Activated T-cell treated with anti-CD3 and anti-CD28 coated beads, Interleukin-2, amount 50 U/mL, for 4 hours (primary cell): ENCODE measurements at regions not wholly inside any gene's neighbourhood (a gene's known extent, or its start where the extent isn't known, plus 50 kb on each side); places are given as distances from the start of the nearest gene placed in this dataset.
"Not testable (repeated sequence)": the region's sequence is repeated elsewhere in the genome, so short reads cannot be mapped to it uniquely, and the experiment has no call there.

Experiments
- ATAC-seq, 2 donors: fragments of 200-7000 bp; cut with Tn5 transposase; one replicate each; pipeline ENCODE4 v1.10.0; 2021
- DNase-seq: peaks from one replicate; pipeline ENCODE4 v3.0.0-alpha.2; 2020
- H3K27me3 Mint-ChIP-seq: one replicate; pipeline ENCODE4 v1.8.0; 2021; ENCODE audit warnings: low read depth, mixed read lengths
- H3K36me3 Mint-ChIP-seq: one replicate; pipeline ENCODE4 v1.8.0; 2022; ENCODE audit warnings: mixed read lengths; ENCODE audit not compliant: insufficient read depth
- H3K4me1 Mint-ChIP-seq: one replicate; pipeline ENCODE4 v1.8.0; 2021; ENCODE audit warnings: low read depth, mixed read lengths
- H3K4me3 Mint-ChIP-seq: one replicate; pipeline ENCODE4 v1.8.0; 2021; ENCODE audit warnings: mild to moderate bottlenecking, moderate library complexity, mixed read lengths
- H3K9me3 Mint-ChIP-seq: one replicate; pipeline ENCODE4 v1.8.0; 2021; ENCODE audit warnings: mixed read lengths

DNA sequence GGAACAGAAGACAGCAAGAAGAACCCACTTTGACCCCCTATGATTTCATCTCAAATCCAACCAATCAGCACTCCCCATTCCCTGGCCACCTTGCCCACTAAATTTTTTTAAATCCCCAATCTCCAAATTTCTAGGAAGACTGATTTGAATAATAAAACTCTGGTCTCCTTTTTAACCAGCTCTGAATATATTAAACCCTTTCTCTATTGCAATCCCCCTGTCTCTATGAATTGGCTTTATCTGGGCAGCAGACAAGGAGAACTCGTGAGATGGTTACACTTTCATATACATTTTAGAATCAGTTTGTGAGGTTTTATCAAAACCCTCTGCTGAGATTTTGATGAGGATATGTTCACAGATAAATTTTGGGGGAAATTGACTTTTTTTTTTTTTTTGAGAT, 90.3 kb upstream of the TRIM24 start:
- H3K27me3 Mint-ChIP-seq: peaks cover 3% of the 10 kb centered on the region
- peaks cover 17% of the 10 kb centered on the region for H3K9me3 Mint-ChIP-seq
- ATAC-seq (no peak), DNase-seq (no peak)
- H3K4me3 Mint-ChIP-seq: no peak overlapping the region
- H3K4me1 Mint-ChIP-seq: no peaks in the 10 kb centered on the region
- no peaks in the 10 kb centered on the region for H3K36me3 Mint-ChIP-seq

DNA sequence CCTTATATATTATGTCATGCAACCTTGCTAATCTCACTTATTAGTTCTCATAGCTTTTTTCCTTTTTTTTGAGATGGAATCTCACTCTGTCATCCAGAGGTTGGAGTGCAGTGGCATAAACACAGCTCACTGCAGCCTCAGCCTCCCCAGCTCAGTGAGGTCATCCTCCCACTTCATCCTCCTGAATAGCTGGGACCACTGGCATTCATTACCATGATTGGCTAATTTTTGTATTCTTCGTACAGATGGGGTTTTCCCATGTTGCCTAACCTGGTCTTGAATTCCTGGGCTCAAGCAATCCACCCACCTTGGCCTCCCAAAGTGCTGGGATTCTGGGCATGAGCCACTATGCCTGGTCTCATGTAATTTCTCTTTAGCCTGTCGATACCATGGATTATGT, 89.1 kb upstream of the TRIM24 start:
- Mint-ChIP-seq H3K4me3 (no peak overlapping the region), H3K36me3 (no peaks in the 10 kb centered on the region), H3K4me1 (no peaks in the 10 kb centered on the region), H3K9me3 (peaks cover 17% of the 10 kb centered on the region), H3K27me3 (peaks cover 3% of the 10 kb centered on the region)
- no peak for ATAC-seq
- no peak for DNase-seq

DNA sequence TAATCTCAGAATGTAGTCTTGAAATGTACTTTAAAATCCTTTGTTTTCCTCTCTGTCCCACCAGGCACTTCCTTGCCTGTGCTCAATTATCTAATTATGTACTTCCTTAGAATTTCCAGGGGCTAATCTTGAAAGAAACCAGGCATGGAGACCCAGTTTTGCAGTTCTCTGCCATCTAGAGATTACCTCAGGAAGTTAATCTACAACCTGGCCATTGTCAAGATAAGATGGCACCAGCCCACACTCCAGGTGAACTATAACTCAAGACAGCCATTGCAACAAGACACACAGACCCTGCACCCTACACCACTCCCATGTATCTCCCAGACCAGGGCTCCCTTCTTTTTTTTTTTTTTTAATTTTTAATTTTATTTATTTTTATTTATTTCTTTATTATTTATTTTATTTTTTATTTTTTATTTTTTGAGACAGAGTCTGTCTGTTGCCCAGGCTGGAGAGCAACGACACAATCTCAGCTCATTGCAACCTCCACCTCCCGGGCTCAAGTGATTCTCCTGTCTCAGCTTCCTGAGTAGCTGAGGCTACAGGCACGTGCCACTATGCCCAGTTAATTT, 85.9 kb upstream of the TRIM24 start:
- H3K27me3 Mint-ChIP-seq: peaks cover 4% of the 10 kb centered on the region
- no peak overlapping the region for H3K4me3 Mint-ChIP-seq
- ATAC-seq (no peak), DNase-seq (no peak)
- H3K9me3 Mint-ChIP-seq: peaks cover 18% of the 10 kb centered on the region
- no peaks in the 10 kb centered on the region for H3K4me1 Mint-ChIP-seq
- no peaks in the 10 kb centered on the region for H3K36me3 Mint-ChIP-seq

DNA sequence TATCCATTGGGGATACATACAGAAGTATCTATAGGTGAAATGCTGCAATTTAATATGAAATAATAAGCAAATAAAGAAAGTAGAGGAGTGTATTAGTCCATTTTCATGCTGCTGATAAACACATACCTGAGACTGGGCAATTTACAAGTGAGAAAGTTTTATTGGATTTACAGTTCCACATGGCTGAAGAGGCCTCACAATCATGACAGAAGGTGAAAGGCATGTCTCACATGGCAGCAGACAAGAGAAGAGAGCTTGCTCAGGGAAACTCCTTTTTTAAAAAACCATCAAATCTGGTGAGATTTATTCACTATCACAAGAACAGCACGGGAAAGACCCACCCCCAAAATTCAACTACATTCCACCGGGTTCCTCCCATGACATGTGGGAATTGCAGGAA, 82.8 kb upstream of the TRIM24 start:
- no peaks in the 10 kb centered on the region for H3K4me1 Mint-ChIP-seq
- ATAC-seq (no peak), DNase-seq (no peak)
- no peak overlapping the region for H3K4me3 Mint-ChIP-seq
- H3K9me3 Mint-ChIP-seq: peaks cover 4% of the 10 kb centered on the region
- no peaks in the 10 kb centered on the region for H3K36me3 Mint-ChIP-seq
- peaks cover 1% of the 10 kb centered on the region for H3K27me3 Mint-ChIP-seq

DNA sequence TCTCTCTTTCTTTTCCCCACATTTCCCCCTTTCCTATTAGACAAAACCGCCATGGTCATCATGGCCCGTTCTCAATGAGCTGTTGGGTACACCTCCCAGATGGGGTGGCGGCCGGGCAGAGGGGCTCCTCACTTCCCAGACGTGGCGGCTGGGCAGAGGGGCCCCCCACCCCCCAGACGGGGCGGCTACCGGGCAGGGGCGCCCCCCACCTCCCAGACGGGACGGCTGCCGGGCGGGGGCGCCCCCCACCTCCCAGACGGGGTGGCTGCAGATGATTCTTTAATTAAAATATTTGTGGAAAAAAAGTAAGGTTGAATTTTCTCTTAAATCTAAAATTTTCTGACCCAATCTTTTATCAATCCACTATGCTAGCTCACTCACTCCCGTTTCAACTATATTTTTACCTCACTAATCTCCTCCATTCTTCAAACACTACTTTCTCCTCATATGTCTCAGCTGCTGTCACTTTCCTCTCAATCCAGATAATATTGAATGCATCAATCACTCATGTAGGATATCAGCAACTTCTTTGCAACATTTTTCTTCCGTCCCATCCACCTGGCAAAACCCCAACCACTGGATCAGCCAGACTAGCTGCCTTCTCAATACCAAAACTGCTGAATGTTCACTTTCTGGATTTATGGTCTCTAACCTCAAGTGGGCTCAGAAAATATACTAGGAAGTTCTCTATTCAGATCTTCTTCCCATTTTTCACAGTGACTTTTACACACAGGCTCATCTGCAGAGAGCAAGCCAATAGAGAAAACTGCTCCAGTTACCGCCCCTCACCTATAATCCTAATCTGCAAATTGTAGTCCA, 81.1 kb upstream of the TRIM24 start:
- DNase-seq (no peak), ATAC-seq (no peak)
- Mint-ChIP-seq H3K27me3 (peaks cover 1% of the 10 kb centered on the region), H3K4me1 (no peaks in the 10 kb centered on the region), H3K36me3 (no peaks in the 10 kb centered on the region), H3K4me3 (no peak overlapping the region), H3K9me3 (peaks cover 4% of the 10 kb centered on the region)

DNA sequence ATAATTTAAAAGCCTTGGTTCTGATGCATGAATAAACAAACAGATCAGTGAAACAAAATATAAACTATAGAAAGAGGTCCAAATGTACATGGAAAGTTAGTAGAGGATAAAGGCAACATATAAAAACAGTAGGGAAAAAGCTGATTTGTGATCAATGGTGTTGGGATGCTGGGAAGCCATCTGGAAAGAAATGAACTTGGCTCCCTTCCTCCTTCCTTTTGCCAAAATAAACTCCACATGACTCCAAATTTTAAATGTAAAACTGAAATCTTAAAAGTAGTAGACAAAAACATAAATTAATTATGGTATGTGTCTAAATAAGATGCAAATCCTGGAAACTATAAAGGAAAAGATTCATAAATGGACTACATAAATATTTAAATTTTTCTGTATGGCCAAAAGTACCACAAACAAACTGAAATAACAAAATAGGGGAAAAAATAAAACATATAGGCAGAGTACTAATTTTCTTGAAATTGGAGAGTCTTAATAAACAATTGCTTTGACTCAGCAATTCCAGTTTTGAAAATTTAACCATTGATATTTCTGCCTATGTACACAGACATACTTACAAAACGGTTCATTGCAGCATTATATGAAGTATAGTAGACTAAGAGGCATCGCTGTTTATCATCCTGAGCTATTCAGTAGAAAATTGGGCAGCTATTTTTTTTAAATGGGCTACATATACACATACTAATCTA, 77.0 kb upstream of the TRIM24 start:
- Mint-ChIP-seq H3K4me1 (no peaks in the 10 kb centered on the region), H3K36me3 (no peaks in the 10 kb centered on the region), H3K4me3 (no peak overlapping the region), H3K9me3 (peaks cover 6% of the 10 kb centered on the region), H3K27me3 (peaks cover 1% of the 10 kb centered on the region)
- no peak for ATAC-seq
- no peak for DNase-seq

DNA sequence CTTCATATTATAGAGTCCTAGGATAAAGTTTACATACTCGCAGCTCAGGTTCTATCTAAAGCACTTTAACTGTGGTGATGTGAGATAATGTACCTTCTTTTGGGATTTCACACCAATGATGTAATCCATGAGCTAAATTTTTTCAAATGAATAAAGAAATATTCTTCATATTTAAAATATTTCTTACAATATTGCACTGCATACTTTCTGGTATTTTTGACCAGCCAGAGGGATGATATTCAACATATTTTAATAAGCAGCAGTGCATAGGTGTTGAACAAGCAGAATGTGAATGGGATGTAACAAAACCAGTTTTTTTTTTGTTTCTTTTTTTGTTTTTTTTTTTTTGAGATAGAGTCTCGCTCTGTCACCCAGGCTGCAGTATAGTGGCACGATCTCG, 73.2 kb upstream of the TRIM24 start:
- no peak for ATAC-seq
- Mint-ChIP-seq H3K4me3 (no peak overlapping the region), H3K9me3 (peaks cover 3% of the 10 kb centered on the region), H3K27me3 (no peaks in the 10 kb centered on the region), H3K36me3 (no peaks in the 10 kb centered on the region), H3K4me1 (no peaks in the 10 kb centered on the region)
- no peak for DNase-seq

DNA sequence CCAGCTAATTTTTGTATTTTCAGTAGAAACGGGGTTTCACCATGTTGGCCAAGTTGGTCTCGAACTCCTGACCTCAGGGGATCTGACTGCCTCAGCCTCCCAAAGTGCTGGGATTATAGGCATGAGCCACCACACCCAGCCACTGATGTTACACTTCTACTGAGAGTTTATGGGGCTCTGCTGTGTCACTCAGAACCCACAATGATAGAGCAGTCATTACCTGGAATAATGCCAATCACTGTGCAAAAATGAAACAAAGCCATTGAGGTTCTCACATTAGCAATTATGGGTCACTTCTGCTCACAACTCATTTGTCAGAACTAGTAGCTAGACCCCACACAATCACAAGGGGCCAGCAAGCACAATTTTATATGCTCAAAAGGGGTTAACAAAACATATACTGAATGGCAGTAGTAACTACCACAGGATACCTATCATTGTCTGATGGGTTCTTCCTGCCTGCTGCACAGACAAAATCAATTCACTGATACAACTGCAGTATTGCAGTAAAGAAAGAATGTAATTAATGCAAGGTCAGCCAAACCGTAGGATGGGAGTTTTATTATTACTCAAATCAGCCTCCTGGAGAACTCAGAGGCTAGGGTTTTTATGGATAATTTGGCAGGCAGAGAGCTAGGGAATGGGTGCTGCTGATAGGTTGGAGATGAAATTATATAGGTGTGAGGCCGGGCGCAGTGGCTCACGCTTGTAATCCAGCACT, 72.1 kb upstream of the TRIM24 start:
- peaks cover 3% of the 10 kb centered on the region for H3K9me3 Mint-ChIP-seq
- H3K27me3 Mint-ChIP-seq: no peaks in the 10 kb centered on the region
- H3K4me1 Mint-ChIP-seq: no peaks in the 10 kb centered on the region
- no peaks in the 10 kb centered on the region for H3K36me3 Mint-ChIP-seq
- DNase-seq (no peak), ATAC-seq (no peak)
- H3K4me3 Mint-ChIP-seq: no peak overlapping the region

DNA sequence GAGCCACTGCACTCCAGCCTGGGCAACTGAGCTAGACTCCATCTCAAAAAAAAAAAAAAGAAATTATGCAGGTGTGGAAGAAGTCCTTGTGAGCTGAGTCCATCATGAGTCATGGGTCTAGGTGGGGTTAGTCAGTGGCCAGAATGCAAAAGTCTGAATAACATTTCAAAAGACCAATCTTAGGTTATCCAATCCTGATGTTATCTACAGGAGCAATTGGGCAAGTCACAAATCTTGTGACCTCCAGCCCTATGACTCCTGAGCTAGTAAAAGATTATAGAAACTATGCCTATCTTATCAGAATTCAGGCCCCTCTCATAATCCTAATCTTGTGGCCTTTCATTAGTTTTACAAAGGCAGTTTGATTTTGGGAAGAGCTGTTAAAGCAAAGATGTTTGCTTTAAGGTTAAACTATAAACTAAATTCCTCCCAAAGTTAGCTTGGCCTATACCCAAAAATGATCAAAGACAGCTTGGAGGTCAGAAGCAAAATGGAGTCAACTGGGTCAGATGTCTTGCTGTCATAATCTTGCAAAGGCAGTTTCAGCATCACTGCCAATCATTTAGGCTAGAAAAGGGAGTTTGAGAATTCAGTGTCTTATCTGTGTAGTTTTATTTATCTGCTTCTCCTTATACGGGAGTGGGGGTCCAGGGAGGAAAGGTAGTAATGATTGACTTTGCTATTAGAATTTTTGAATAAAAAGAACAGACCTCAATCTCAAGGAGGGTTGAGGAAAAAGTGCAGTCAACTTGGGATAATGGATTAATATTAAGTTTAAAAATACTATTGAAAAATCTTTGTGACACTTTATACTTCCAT, 71.2 kb upstream of the TRIM24 start:
- Mint-ChIP-seq H3K36me3 (no peaks in the 10 kb centered on the region), H3K9me3 (peaks cover 3% of the 10 kb centered on the region), H3K4me1 (no peaks in the 10 kb centered on the region), H3K27me3 (no peaks in the 10 kb centered on the region), H3K4me3 (no peak overlapping the region)
- DNase-seq (no peak), ATAC-seq (no peak)

DNA sequence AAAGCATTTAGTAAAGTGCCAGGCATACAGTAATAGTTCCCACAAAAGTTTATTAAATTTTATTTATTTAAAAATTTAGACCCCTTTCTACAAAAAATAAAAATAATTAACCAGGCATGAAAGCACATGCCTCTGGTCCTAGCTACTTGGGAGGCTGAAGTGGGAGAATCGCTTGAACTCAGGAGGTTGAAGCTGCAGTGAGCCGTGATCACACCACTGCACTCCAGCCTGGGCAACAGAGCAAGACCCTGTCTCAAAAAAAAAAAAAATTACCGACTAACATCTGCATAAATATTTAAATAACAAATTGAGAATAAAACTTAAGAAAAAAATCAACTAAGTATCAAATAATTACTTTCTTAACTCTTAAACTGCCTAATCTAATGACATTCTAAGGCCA, 64.3 kb upstream of the TRIM24 start:
- DNase-seq (no peak), ATAC-seq (no peak)
- Mint-ChIP-seq H3K4me3 (no peak overlapping the region), H3K27me3 (no peaks in the 10 kb centered on the region), H3K9me3 (no peaks in the 10 kb centered on the region), H3K4me1 (no peaks in the 10 kb centered on the region), H3K36me3 (no peaks in the 10 kb centered on the region)

DNA sequence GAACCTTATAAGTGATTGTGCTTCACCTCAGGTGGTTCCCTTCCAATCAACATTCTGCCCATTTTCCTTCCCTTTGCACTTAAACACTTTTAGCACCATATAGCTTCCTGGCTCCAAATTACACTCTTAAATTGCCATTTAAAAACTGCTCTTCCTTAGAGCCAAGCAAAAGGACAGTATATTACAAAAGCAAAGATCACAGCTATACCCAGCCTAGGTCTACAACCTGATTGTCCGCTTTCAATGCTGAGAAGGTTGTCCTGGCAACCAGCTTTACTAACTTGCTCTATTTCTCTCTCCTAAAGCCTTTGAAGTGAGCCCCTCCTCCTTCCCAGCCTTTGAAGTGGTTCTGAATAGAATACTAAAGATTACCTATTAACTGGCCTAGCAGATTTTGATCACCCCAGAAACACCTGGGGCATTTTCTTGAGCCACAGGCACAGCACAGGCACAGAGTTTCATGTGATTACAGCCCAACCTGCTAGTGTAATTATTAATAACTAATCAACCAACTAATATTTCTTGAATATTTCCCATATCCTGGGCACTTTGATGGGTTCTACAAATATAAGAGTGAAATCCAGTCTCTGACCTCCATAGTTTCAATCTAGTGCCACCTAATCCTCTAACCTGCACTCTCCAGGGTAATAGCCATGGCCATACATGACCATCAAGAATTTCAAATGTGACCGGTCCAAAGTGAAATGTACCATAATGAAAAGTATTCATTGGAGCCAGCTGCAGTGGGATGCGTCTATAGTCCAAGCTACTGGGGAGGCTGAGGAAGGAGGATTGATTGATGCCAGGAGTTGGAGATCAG, 63.6 kb upstream of the TRIM24 start:
- Mint-ChIP-seq H3K27me3 (no peaks in the 10 kb centered on the region), H3K4me1 (no peaks in the 10 kb centered on the region), H3K9me3 (no peaks in the 10 kb centered on the region), H3K36me3 (no peaks in the 10 kb centered on the region), H3K4me3 (no peak overlapping the region)
- DNase-seq: no peak
- no peak for ATAC-seq

DNA sequence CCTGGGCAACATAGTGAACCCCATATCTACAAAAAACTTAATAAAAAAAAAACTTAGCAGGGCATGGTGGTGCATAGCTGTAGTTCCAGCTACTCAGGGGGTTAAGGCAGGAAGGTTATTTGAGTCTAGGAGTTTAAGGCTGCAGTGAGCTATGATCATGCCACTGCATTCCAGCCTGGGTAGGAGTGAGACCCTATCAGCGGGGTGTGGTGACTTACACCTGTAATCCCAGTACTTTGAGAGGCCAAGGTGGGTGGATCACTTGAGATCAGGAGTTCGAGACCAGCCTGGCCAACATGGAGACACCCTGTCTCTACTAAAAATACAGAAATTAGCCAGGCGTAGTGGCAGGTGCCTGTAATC, 63.0 kb upstream of the TRIM24 start:
- H3K36me3 Mint-ChIP-seq, H3K4me1 Mint-ChIP-seq, H3K27me3 Mint-ChIP-seq, H3K4me3 Mint-ChIP-seq, ATAC-seq, H3K9me3 Mint-ChIP-seq, DNase-seq: not testable (repeated sequence)

DNA sequence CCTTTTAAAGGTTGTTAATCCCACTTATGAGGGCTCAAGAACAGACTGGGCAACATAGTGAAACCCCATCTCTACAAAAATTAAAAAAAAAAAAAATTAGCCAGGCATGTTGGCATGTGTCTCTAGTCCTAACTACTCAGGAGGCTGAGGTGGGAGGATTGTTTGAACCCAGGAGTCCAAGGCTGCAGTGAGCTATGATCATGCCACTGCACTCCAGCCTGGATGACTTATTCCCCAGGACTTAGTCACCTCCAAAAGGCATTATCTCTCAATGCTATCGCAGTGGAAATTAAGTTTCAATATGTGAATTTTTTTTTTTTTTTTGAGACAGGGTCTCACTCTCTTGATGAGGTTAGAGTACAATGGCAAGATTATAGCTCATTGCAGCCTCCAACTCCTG, 61.2 kb upstream of the TRIM24 start:
- H3K27me3 Mint-ChIP-seq: no peaks in the 10 kb centered on the region
- ATAC-seq (no peak), DNase-seq (no peak)
- no peaks in the 10 kb centered on the region for H3K4me1 Mint-ChIP-seq
- no peaks in the 10 kb centered on the region for H3K9me3 Mint-ChIP-seq
- H3K36me3 Mint-ChIP-seq: no peaks in the 10 kb centered on the region
- no peak overlapping the region for H3K4me3 Mint-ChIP-seq
